ENCODE measurements at regions not wholly inside any gene's neighbourhood (a gene's known extent, or its start where the extent isn't known, plus 50 kb on each side); places are given as distances from the start of the nearest gene placed in this dataset.

DNA sequence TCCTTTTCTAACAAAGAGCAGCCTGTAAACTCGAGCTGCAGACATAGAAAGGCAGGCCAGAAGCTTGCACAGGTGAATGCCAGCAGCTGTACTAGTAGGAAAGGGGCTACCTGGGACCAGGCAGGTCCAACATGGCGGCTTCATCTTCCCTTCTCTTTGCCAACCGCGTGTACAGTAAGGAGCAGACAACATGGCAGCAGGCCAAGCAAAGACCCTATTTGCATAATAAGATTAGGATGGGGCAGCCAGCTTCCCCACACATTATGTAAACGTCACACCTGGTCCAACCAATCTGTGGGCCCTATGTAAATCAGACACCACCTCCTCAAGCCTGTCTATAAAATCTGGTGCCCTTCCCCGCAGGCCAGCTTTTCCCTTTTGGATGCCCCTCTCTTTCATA is 1186.5 kb upstream of the AUTS2 start:
- no peaks in the 10 kb centered on the region for H4K20me1 ChIP-seq (ENCODE audit: insufficient read depth, low read length)
- no peak overlapping the region for H3K27ac ChIP-seq (ENCODE audit: low read depth, low read length)
- no peak overlapping the region for H2AFZ ChIP-seq (ENCODE audit: low read length)
- H3K27me3 ChIP-seq (ENCODE audit: insufficient read depth, low read length) = no peaks in the 10 kb centered on the region
- no peaks in the 10 kb centered on the region for H3K79me2 ChIP-seq (ENCODE audit: insufficient read depth, low read length)
- H3K4me3 ChIP-seq (ENCODE audit: insufficient read depth, low read length) = no peak overlapping the region
- no peak for TF ChIP-seq CTCF (IDR thresholded peaks at IDR 0.05; ENCODE audit: extremely low read depth, low read depth, low read length)
- H3K9me3 ChIP-seq (ENCODE audit: low read depth, low read length) = no peaks in the 10 kb centered on the region
- no peaks in the 10 kb centered on the region for H3K36me3 ChIP-seq (ENCODE audit: insufficient read depth, low read length)
- no peak overlapping the region for H3K4me2 ChIP-seq (ENCODE audit: insufficient read depth, low read length)
- no peak for DNase-seq (ENCODE audit: insufficient read length, low spot score, missing footprints)
- no peaks in the 10 kb centered on the region for H3K4me1 ChIP-seq (ENCODE audit: insufficient read depth, low read length)

GRCh38 chr7:68414631-68415425 is 1183.4 kb upstream of the AUTS2 start:
- no peak for DNase-seq (ENCODE audit: insufficient read length, low spot score, missing footprints)
- Histone ChIP-seq H3K4me2 (ENCODE audit: insufficient read depth, low read length) (no peak overlapping the region), H2AFZ (ENCODE audit: low read length) (no peak overlapping the region), H3K27ac (ENCODE audit: low read depth, low read length) (no peak overlapping the region), H3K4me3 (ENCODE audit: insufficient read depth, low read length) (no peak overlapping the region), H3K27me3 (ENCODE audit: insufficient read depth, low read length) (no peaks in the 10 kb centered on the region), H3K9me3 (ENCODE audit: low read depth, low read length) (no peaks in the 10 kb centered on the region), H3K4me1 (ENCODE audit: insufficient read depth, low read length) (no peaks in the 10 kb centered on the region), H3K36me3 (ENCODE audit: insufficient read depth, low read length) (no peaks in the 10 kb centered on the region), H3K79me2 (ENCODE audit: insufficient read depth, low read length) (no peaks in the 10 kb centered on the region), H4K20me1 (ENCODE audit: insufficient read depth, low read length) (no peaks in the 10 kb centered on the region)
- no peak for TF ChIP-seq CTCF (IDR thresholded peaks at IDR 0.05; ENCODE audit: extremely low read depth, low read depth, low read length)

DNA sequence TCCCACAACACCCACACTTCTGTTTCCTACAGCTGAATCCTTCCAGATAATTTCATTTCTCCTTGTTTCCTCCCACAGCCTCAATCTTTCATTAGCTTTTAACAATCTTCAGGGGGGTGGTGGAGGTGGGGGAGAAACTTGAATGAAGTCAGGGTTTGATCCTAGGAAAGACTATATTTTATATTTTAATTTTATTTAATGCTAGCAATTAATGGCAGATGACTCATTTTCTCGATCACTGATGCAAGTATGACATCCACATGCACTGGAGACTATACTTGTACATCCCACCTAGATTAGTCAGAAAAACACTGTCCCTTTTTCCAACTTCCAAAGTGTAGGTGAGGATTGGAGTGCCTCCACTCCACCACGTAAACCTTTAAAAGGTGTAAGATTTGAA is 1181.3 kb upstream of the AUTS2 start:
- no peaks in the 10 kb centered on the region for H3K9me3 ChIP-seq (ENCODE audit: low read depth, low read length)
- DNase-seq (ENCODE audit: insufficient read length, low spot score, missing footprints) = no peak
- no peaks in the 10 kb centered on the region for H3K79me2 ChIP-seq (ENCODE audit: insufficient read depth, low read length)
- no peak for TF ChIP-seq CTCF (IDR thresholded peaks at IDR 0.05; ENCODE audit: extremely low read depth, low read depth, low read length)
- no peak overlapping the region for H2AFZ ChIP-seq (ENCODE audit: low read length)
- no peaks in the 10 kb centered on the region for H3K36me3 ChIP-seq (ENCODE audit: insufficient read depth, low read length)
- no peaks in the 10 kb centered on the region for H3K4me1 ChIP-seq (ENCODE audit: insufficient read depth, low read length)
- no peak overlapping the region for H3K4me3 ChIP-seq (ENCODE audit: insufficient read depth, low read length)
- no peak overlapping the region for H3K27ac ChIP-seq (ENCODE audit: low read depth, low read length)
- no peaks in the 10 kb centered on the region for H3K27me3 ChIP-seq (ENCODE audit: insufficient read depth, low read length)
- no peak overlapping the region for H3K4me2 ChIP-seq (ENCODE audit: insufficient read depth, low read length)
- H4K20me1 ChIP-seq (ENCODE audit: insufficient read depth, low read length) = no peaks in the 10 kb centered on the region

GRCh38 chr7:68417659-68418058 is 1180.6 kb upstream of the AUTS2 start:
- Histone ChIP-seq H3K27me3 (ENCODE audit: insufficient read depth, low read length) (no peaks in the 10 kb centered on the region), H4K20me1 (ENCODE audit: insufficient read depth, low read length) (no peaks in the 10 kb centered on the region), H2AFZ (ENCODE audit: low read length) (no peak overlapping the region), H3K9me3 (ENCODE audit: low read depth, low read length) (no peaks in the 10 kb centered on the region), H3K4me1 (ENCODE audit: insufficient read depth, low read length) (no peaks in the 10 kb centered on the region), H3K4me3 (ENCODE audit: insufficient read depth, low read length) (no peak overlapping the region), H3K79me2 (ENCODE audit: insufficient read depth, low read length) (no peaks in the 10 kb centered on the region), H3K27ac (ENCODE audit: low read depth, low read length) (no peak overlapping the region), H3K4me2 (ENCODE audit: insufficient read depth, low read length) (no peak overlapping the region), H3K36me3 (ENCODE audit: insufficient read depth, low read length) (no peaks in the 10 kb centered on the region)
- no peak for DNase-seq (ENCODE audit: insufficient read length, low spot score, missing footprints)
- no peak for TF ChIP-seq CTCF (IDR thresholded peaks at IDR 0.05; ENCODE audit: extremely low read depth, low read depth, low read length)

Measured in osteoblast (primary cell).